Ovary (tissue), 3 donors: ENCODE measurements at regions not wholly inside any gene's neighbourhood (a gene's known extent, or its start where the extent isn't known, plus 50 kb on each side); places are given as distances from the start of the nearest gene placed in this dataset.

Source experiments
- CTCF ChIP-seq, 3 donors: fragments of 450-650 bp in 2 of 3; fragments of 200-600 bp in 1 of 3; IDR thresholded peaks; one replicate each; pipeline versions ENCODE4 v1.5.1 to v1.8.0; 2016 to 2022; ENCODE audit warnings: antibody characterized with exemption in 3 of 3, mild to moderate bottlenecking in 1 of 3
- EP300 ChIP-seq: sonication (generic); formaldehyde crosslinking; IDR thresholded peaks from one replicate; pipeline ENCODE4 v1.6.1; 2017; ENCODE audit warnings: antibody characterized with exemption
- POLR2A ChIP-seq: fragments of 450-650 bp; IDR thresholded peaks from one replicate; pipeline ENCODE4 v1.6.1; 2017; ENCODE audit warnings: antibody characterized with exemption, mild to moderate bottlenecking, moderate library complexity
- donor health status: DM: no; HTN: no; CAD: no.

DNA sequence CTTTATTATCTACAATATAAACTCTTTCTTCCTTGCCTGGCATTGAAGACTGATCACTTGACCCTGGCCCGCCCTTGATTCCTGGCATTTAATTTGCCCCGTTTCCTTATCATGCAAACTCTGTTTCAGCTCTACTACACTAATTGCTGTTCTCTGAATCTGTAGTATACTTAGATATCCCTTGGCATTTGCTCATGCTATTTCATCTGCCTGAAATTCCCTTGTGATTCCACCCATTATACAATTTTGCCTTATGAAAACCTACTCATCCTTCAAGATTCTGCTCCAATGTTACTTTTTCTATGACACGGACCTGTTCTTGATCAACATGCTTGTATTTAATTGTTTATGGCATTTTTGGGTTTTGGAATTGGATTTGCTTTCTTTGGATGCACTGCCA, 459.9 kb upstream of the AMOT start:
- TF ChIP-seq CTCF (IDR thresholded peaks at IDR 0.05) (no peak), POLR2A (no peak), EP300 (no peak)
